ENCODE measurements at regions not wholly inside any gene's neighbourhood (a gene's known extent, or its start where the extent isn't known, plus 50 kb on each side); places are given as distances from the start of the nearest gene placed in this dataset.
"Not testable (repeated sequence)": the region's sequence is repeated elsewhere in the genome, so short reads cannot be mapped to it uniquely, and the experiment has no call there.

DNA sequence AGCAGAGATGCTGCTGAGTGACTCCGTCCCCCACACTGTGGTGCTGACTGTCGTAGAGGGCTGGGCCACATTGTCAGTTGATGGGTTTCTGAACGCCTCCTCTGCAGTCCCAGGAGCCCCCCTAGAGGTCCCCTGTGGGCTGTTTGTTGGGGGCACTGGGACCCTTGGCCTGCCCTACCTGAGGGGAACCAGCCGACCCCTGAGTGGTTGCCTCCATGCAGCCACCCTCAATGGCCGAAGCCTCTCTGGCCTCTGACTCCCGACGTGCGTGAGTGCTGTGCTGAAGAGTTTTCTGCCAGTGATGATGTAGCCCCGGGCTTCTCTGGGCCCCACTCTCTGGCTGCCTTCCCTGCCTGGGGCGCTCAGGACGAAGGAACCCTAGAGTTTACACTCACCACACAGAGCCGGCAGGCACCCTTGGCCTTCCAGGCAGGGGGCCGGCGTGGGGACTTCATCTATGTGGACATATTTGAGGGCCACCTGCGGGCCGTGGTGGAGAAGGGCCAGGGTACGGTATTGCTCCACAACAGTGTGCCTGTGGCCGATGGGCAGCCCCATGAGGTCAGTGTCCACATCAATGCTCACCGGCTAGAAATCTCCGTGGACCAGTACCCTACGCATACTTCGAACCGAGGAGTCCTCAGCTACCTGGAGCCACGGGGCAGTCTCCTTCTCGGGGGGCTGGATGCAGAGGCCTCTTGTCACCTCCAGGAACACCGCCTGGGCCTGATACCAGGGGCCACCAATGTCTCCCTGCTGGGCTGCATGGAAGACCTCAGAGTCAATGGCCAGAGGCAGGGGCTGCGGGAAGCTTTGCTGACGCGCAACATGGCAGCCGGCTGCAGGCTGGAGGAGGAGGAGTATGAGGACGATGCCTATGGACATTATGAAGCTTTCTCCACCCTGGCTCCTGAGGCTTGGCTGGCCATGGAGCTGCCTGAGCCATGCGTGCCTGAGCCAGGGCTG is 181.1 kb downstream of the TBC1D2B start:
- not testable (repeated sequence) for DNase-seq

- no peak for DNase-seq
These were observed 181.8 kb downstream of the TBC1D2B start for GRCh38 chr15:77895742-77896141.

DNA sequence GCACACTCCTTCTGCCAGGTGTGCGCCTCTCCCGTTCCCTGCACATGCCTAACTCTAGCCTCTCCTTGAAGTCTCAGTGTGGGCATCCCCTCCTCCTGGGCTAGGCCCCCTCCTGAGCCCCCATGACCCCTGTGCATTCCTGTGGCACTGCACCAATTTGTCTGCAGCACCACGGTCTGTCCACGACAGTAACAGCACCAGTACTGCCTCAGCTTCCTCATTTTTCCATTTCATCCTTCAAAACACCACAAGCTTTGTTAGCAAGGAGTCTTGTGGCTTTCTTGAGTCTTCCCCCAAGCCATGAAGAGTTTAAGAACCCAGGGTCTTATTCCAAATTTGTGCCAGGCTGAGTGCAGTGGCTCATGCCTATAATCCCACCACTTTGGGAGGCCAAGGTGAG is 182.4 kb downstream of the TBC1D2B start:
- DNase-seq, result not testable (repeated sequence)

DNA sequence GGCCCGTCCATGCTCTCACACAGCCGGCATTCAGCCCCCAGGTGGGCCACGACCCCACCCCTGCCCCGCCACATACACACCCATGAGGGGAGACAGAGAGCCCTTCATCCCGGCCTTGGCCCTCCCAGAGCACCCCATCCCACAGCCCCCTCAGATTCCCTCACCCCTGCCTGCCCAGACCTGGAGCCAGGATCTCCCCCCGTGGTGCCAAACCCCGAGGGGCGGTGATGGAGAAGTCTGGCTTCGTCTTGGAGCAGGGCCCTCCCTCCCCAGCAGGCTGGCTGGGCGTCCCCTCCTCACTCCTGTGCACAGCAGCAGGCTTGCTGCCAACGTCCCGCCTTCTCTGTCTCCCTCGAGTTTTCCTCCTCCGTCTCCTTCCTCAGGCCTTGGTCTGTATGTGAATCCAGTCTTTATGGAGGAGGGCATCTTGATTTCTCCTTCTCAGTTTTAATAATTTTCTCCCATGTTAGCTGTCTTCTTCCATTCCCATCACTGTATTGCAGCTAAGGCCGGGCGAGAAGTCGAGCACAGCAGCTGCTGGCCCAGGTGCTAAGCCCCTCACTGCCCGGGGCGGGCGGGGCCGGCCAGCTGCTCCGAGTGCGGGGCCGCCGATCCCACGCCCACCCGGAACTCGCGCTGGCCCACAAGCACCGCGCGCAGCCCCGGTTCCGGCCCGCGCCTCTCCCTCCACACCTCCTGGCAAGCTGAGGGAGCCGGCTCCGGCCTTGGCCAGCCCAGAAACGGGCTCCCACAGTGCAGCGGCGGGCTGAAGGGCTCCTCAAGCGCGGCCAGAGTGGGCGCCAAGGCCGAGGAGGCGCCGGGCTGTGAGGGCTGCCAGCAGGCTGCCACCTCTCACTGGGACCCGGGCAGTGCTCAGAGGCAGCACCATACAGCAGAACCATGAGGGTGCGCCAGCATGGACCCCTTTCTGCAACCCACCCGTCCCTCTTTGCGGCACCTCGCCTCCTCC is 183.6 kb downstream of the TBC1D2B start:
- peak; percentile 19 to 53 for DNase-seq

- DNase-seq, result not testable (repeated sequence)
These were observed 184.3 kb downstream of the TBC1D2B start for GRCh38 chr15:77893246-77893645.

DNA sequence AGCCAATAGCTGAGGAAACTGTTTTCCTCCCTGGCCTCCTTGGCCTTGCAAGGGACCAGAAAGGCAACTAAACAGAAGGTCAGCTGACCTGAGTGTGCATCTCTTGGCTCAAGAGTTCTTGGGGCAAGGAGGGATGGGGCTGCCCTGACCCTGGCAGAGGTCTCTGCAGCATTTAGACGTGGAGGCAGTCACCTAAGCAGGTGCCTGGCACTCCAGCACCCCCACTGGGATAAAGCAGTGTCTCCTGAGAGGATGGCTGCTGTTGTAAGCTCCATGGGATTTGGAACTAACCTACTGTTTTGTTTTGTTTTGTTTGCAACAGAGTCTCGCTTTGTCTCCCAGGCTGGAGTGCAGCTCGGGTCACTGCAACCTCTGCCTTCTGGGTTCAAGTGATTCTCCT is 185.2 kb downstream of the TBC1D2B start:
- DNase-seq, result no peak

- not testable (repeated sequence) for DNase-seq
These were observed 185.6 kb downstream of the TBC1D2B start for GRCh38 chr15:77891862-77892261.

GRCh38 chr15:77890911-77891801 is 186.4 kb downstream of the TBC1D2B start:
- DNase-seq, result peak; percentile 81 to 92

DNA sequence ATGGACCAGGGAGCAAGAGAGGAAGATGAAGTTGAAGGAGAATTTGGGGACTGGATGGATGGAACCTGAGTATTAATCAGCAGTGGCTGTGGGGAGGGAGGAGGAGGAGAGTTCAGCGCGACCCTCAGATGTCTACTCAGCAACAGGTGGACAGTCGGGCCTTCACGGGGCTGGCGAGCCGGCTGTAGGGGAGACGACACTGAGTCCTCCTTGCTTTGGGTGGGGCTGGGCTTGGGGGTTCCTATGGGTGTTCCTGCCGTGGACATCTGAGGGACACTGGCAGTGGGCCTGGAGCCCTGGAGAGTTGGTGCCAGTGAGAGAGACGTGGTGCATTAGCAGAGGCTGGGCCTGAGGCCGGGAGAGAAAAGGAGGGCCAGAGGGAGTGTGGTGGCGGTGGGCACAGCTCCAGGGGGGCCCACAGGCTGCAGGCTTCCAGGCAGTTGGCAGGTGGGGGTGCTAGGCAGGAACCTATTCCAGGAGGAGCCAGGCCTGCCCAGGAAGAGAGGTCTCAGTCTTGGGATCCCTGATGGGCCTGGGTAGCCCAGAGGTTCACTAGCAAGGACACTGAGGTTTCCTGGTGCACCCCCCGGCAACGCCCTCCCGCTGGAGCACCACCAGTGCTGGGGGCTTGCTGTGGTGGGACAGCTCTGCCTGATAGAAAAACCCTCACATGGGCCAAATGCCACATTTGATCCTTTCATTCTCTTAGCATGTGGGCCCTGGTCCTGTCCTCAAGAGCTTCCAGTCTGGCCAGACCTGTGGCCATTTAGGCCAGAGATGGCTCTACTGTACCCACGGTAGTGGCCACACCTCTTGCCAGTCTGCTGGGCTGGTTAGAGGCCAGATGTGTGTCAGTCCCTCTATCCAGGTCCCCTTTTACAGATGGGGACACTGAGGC is 187.4 kb downstream of the TBC1D2B start:
- not testable (repeated sequence) for DNase-seq

GRCh38 chr15:77889009-77889806 is 188.3 kb downstream of the TBC1D2B start:
- no peak for DNase-seq

DNA sequence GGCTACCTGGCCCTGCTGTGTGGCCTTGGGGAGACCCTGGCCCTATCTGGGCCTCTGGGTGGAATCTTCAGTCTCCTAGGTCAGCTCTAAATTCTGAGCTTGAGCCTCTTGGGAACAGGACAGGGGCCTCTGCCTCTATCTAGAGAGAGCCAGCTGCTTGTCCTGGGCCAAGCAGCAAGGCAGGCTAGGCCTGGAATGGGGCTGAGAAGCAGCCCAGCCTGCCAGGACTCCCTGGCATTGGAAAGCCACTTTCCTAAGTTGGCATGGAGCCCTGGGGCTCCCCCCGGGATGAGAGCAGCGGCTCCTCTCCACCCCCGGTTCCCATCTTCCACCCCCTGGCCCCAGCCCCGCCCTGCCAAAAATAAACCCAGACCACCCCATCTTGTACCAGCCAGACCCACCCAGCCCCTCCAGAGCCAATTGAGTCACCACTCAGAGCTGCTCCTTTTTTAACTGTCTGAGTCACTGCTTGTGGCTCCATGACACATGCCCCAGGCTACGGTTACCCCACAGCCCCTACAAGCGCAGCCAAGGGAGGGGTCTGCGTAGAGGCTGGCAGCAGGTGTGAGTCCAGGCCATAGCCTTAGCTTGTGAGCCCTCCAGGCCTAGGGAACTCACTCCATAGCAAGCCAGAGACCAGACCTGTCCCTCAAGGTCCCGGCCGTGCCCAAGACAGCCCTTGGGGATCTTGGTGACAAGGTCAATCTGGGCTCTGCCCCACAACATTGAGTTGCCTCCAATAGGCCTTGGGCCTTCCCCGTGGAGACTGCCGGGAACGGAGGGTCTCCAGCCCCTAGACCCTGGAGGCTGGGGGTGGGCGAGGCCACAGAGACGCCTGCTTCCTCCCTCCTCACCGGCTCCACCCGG is 189.7 kb downstream of the TBC1D2B start:
- not testable (repeated sequence) for DNase-seq

DNA sequence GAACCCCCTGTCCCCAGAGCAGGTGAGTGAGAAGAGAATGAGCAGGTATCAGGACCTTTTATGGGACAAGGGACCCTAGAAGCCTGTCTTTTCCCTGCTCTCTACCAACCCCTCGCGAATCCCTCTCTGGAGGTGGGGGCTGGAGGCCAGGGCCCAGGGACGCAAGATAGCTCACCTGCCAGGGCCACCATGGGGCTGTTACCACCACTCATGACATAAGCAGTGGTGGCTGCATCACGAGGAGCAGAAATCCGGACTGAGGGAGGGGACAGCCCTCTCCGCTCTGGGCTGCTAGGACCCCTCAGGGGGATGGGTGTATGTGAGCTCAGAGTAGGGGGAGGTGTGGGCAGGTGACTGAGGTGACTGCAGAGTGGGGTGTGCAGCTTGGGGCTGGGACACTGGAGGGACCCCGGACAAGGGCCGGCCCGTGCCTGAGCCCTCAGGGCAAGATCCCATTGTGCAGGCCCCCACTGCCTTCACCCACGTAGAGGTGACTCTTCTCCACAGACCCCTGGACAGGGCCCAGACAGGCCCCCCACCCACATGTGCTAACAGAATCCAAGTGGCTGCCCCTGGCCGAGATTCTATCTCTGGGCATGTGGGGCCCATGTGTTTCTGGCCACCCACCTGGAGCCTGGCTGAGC is 190.6 kb downstream of the TBC1D2B start:
- DNase-seq, result no peak

DNA sequence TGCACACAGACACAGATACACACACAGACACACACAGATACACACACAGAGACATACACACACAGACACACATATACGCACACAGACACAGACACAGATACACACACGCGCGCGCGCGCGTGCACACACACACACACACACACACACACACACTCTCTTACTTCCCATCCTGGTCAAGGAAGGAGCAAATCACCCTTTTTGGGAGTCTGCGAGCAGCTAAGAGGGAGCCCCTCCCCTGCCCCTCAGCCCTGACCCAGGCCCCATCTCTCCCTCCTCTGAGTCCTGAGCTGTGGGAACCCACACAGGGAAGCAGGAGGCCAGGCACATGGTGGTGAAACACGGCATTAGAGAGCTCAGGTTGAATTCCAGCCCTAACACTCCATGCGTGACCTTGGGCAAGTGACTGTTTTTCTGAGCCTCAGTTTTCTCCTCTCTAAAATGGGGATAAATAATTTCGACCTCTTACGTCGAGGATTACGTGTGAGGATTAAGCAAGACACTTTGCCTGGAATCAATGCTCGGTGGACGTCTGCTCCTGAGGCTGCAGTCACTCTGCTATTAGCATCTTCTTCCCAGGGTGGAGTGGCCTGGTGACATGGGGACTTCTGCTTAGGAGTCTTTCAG is 191.5 kb downstream of the TBC1D2B start:
- not testable (repeated sequence) for DNase-seq

- not testable (repeated sequence) for DNase-seq
These were observed 194.5 kb downstream of the TBC1D2B start for GRCh38 chr15:77883012-77883411.

DNA sequence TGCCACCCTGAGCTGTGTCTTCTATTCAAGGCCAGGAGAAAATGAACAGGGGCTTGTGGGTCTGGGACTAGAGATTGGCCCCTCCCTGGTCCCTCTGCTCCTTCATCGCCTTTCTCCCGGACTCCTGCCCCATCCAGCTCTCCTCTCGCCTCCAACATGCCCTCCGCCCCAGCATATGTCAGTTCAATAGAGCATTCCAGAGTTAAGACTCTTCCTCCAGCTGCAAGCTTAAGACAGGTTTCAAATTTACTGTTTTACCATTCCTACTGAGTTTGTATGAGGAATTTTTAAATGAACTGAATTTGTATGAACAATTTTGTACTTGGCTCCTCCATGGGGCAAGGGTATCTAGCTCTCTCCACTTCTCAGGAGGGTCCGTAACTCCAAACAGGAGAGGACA is 195.6 kb downstream of the TBC1D2B start:
- no peak for DNase-seq

DNA sequence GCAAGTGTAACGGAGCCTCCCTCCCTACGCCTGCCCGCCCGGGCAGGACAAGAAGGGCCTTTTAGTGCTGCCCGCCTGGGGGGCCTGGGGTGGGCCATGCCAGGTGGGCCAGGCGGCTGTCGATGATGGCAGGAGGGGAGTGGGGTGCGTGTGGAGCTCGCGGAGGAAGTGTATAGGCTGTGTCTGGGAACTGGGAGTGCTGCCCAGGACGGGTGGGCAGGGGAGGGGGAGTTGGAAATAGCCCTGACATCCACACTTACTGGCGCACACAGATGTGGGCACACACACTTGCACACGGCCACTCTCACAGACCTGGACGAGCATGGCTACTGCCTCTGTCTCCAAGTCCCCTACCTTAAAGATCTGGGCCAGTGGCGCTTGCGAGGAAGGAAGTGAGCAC is 196.0 kb downstream of the TBC1D2B start:
- not testable (repeated sequence) for DNase-seq

DNA sequence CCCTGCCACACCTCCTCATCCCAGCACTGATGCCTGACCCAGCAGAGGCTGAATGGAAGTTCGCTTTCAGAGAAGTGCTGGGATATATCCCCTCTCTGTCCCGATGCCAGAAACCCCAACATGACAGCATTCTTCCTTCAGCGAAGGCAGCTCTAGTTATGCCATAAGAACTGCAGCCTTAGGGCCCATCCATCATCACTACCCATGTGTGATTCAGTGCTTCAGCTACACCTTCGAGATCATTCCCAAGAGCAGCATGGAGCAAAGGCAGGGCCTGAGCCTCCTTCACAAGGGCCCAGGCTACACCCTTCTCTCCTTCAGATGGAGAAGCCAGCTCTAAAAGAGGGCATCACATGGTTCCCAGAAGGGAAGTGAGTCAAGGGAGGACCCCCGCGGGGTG is 198.0 kb downstream of the TBC1D2B start:
- not testable (repeated sequence) for DNase-seq

DNA sequence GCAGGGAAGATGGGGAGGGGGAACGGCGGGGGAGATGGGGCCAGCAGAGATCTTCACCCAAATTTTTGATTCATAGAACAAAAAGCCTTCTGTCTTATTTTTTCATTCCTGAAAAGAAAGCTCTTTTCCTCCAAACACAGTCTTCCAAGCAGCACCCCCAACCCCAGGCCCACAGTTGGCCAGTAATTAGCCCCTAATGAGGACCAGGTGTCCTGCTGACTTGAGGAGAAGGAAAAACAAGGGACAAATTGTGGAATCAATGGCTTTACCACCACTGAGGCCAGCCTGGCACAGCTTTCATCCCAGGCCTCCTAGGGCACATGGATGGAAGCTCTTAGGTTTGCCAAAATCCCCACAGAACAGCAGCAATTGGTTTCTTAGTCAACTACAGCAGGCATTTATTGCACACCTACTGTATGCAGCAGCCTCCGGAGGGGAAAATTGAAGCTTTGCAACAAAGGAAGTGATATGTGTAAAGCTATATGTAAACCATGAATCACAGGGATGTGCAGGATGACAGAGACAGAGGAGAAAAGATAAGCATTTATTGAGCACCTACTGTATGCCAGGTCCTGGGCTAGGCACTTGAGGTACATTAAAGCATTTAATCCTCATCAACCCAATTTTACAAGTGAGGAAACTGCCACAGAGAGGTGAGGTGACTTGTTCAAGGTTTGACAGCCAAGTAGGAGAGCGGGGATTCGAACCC is 199.5 kb downstream of the TBC1D2B start:
- no peak for DNase-seq

Data from NCI-H524 (cell line).